H9 (cell line): ENCODE measurements at regions not wholly inside any gene's neighbourhood (a gene's known extent, or its start where the extent isn't known, plus 50 kb on each side); places are given as distances from the start of the nearest gene placed in this dataset.

Experiments
- DNase-seq: peaks from one replicate; pipeline ENCODE4 v3.0.0-alpha.2; 2017
- H2AFZ ChIP-seq: one replicate; pipeline ENCODE4 v1.6.1; 2013; ENCODE audit warnings: mild to moderate bottlenecking, low read length, control low read depth, moderate library complexity
- H2AK5ac ChIP-seq: 2 replicates; pipeline ENCODE4 v1.6.1; 2013; ENCODE audit warnings: low read length, control low read depth, mixed read lengths; ENCODE audit not compliant: insufficient read length
- H2BK120ac ChIP-seq: one replicate; pipeline ENCODE4 v1.6.1; 2013; ENCODE audit warnings: low read depth, mild to moderate bottlenecking, low read length, control low read depth, inconsistent platforms; ENCODE audit not compliant: poor library complexity, severe bottlenecking
- H2BK12ac ChIP-seq: 2 replicates; pipeline ENCODE4 v1.6.1; 2013; ENCODE audit warnings: low read length, control low read depth, mixed read lengths, low read depth; ENCODE audit not compliant: insufficient read length
- H2BK15ac ChIP-seq: 2 replicates; pipeline ENCODE4 v1.6.1; 2013; ENCODE audit warnings: low read depth, low read length, control low read depth
- H2BK20ac ChIP-seq: one replicate; pipeline ENCODE4 v1.6.1; 2013; ENCODE audit warnings: low read depth, mild to moderate bottlenecking, low read length, control low read depth, inconsistent platforms; ENCODE audit not compliant: poor library complexity, severe bottlenecking
- H2BK5ac ChIP-seq: 2 replicates; pipeline ENCODE4 v1.6.1; 2013; ENCODE audit warnings: low read length, control low read depth, mixed read lengths; ENCODE audit not compliant: insufficient read length
- H3K14ac ChIP-seq: 2 replicates; pipeline ENCODE4 v1.6.1; 2013; ENCODE audit warnings: low read length, control low read depth; ENCODE audit not compliant: insufficient read depth
- H3K18ac ChIP-seq: 2 replicates; pipeline ENCODE4 v1.6.1; 2013; ENCODE audit warnings: low read depth, mild to moderate bottlenecking, mixed read lengths, low read length, control low read depth; ENCODE audit not compliant: insufficient read length
- H3K23ac ChIP-seq: 2 replicates; pipeline ENCODE4 v1.6.1; 2013; ENCODE audit warnings: low read length, control low read depth, mixed read lengths, low read depth; ENCODE audit not compliant: insufficient read length
- H3K23me2 ChIP-seq: 2 replicates; pipeline ENCODE4 v1.6.1; 2013; ENCODE audit warnings: low read depth, mild to moderate bottlenecking, mixed read lengths, low read length, control low read depth; ENCODE audit not compliant: insufficient read length, poor library complexity, severe bottlenecking
- H3K27ac ChIP-seq: 2 replicates; pipeline ENCODE4 v1.5.1; 2013; ENCODE audit warnings: low read length, control low read depth, mixed read lengths, low read depth; ENCODE audit not compliant: insufficient read length
- H3K27me3 ChIP-seq: 2 replicates; pipeline ENCODE4 v1.6.1; 2013; ENCODE audit warnings: low read length, control low read depth, inconsistent platforms; ENCODE audit not compliant: insufficient read depth
- H3K4ac ChIP-seq: 2 replicates; pipeline ENCODE4 v1.6.1; 2013; ENCODE audit warnings: low read depth, mild to moderate bottlenecking, control low read depth, inconsistent platforms, low read length, moderate library complexity
- H3K4me1 ChIP-seq: 2 replicates; pipeline ENCODE4 v1.6.1; 2013; ENCODE audit warnings: low read length, control low read depth, inconsistent platforms; ENCODE audit not compliant: insufficient read depth
- H3K4me2 ChIP-seq: 2 replicates; pipeline ENCODE4 v1.6.1; 2013; ENCODE audit warnings: low read length, control low read depth, mixed read lengths; ENCODE audit not compliant: insufficient read length, insufficient read depth
- H3K56ac ChIP-seq: 2 replicates; pipeline ENCODE4 v1.6.1; 2013; ENCODE audit warnings: low read depth, mild to moderate bottlenecking, mixed read lengths, low read length, control low read depth; ENCODE audit not compliant: insufficient read length
- H3K79me1 ChIP-seq: 2 replicates; pipeline ENCODE4 v1.6.1; 2013; ENCODE audit warnings: low read depth, mild to moderate bottlenecking, moderate library complexity, low read length, control low read depth, inconsistent platforms; ENCODE audit not compliant: insufficient read depth, poor library complexity, severe bottlenecking
- H3K79me2 ChIP-seq: 2 replicates; pipeline ENCODE4 v1.6.1; 2013; ENCODE audit warnings: low read length, control low read depth, inconsistent platforms; ENCODE audit not compliant: insufficient read depth
- H3K9ac ChIP-seq: 2 replicates; pipeline ENCODE4 v1.6.1; 2013; ENCODE audit warnings: low read length, control low read depth, mixed read lengths; ENCODE audit not compliant: insufficient read length; ENCODE audit errors: extremely low read depth
- H3K9me3 ChIP-seq: one replicate; pipeline ENCODE4 v1.6.1; 2013; ENCODE audit warnings: low read depth, low read length, inconsistent platforms; ENCODE audit not compliant: control insufficient read depth
- H3T11ph ChIP-seq: one replicate; pipeline ENCODE4 v1.6.1; 2013; ENCODE audit warnings: mild to moderate bottlenecking, low read length, control low read depth, inconsistent platforms
- H4K20me1 ChIP-seq: one replicate; pipeline ENCODE4 v1.6.1; 2013; ENCODE audit not compliant: control insufficient read depth, insufficient read length, insufficient read depth
- H4K5ac ChIP-seq: 2 replicates; pipeline ENCODE4 v1.6.1; 2013; ENCODE audit warnings: low read depth, mild to moderate bottlenecking, mixed read lengths, low read length, control low read depth; ENCODE audit not compliant: insufficient read length
- H4K8ac ChIP-seq: replicated peaks from 2 replicates; pipeline ENCODE4 v1.6.1; 2013; ENCODE audit warnings: low read length, control low read depth, mixed read lengths, low read depth; ENCODE audit not compliant: insufficient read length
- H4K91ac ChIP-seq: 2 replicates; pipeline ENCODE4 v1.6.1; 2013; ENCODE audit warnings: low read depth, mild to moderate bottlenecking, moderate library complexity, mixed read lengths, low read length, control low read depth; ENCODE audit not compliant: insufficient read length
- H3K27ac Mint-ChIP-seq, 3 experiments: 2 replicates in 2 of 3; 3 replicates in 1 of 3; pipeline ENCODE4 v1.8.0; 2020 to 2021; ENCODE audit warnings: mixed read lengths in 3 of 3, mild to moderate bottlenecking in 1 of 3, moderate library complexity in 1 of 3
- H3K27me3 Mint-ChIP-seq: 2 replicates; pipeline ENCODE4 v1.8.0; 2021; ENCODE audit warnings: low read depth, mild to moderate bottlenecking, moderate library complexity, mixed read lengths
- H3K36me3 Mint-ChIP-seq, 3 experiments: 2 replicates in 2 of 3; 3 replicates in 1 of 3; pipeline ENCODE4 v1.8.0; 2020 to 2021; ENCODE audit warnings: low read depth in 3 of 3, mixed read lengths in 3 of 3; ENCODE audit not compliant: insufficient read depth in 1 of 3
- H3K4me1 Mint-ChIP-seq, 2 experiments: 2 replicates each; pipeline ENCODE4 v1.8.0; 2020; ENCODE audit warnings: mixed read lengths in 2 of 2
- H3K4me3 Mint-ChIP-seq, 2 experiments: 2 replicates in 1 of 2; 3 replicates in 1 of 2; pipeline ENCODE4 v1.8.0; 2020 to 2021; ENCODE audit warnings: mild to moderate bottlenecking in 2 of 2, mixed read lengths in 2 of 2, moderate library complexity in 1 of 2
- H3K9me3 Mint-ChIP-seq, 2 experiments: 2 replicates in 1 of 2; 3 replicates in 1 of 2; pipeline ENCODE4 v1.8.0; 2020; ENCODE audit warnings: mild to moderate bottlenecking in 2 of 2, mixed read lengths in 2 of 2, moderate library complexity in 1 of 2
- WGBS: extraction: QIAGEN DNeasy Blood & Tissue Kit; methylation state at CpG from one replicate; pipeline ENCODE4 v1.1.7; 2013; ENCODE audit warnings: missing lambda C conversion rate, low lambda C conversion rate, mixed read lengths; ENCODE audit not compliant: insufficient read length; ENCODE audit errors: extremely low coverage; 5-methylcytosine and 5-hydroxymethylcytosine counted together
- TF ChIP-seq, protein P1 (sequence below): fragments of 200-600 bp; sonication (generic); conservative IDR thresholded peaks from 3 replicates; pipeline ENCODE4 v1.8.0; 2021; ENCODE audit warnings: antibody characterized with exemption, mild to moderate bottlenecking

DNA sequence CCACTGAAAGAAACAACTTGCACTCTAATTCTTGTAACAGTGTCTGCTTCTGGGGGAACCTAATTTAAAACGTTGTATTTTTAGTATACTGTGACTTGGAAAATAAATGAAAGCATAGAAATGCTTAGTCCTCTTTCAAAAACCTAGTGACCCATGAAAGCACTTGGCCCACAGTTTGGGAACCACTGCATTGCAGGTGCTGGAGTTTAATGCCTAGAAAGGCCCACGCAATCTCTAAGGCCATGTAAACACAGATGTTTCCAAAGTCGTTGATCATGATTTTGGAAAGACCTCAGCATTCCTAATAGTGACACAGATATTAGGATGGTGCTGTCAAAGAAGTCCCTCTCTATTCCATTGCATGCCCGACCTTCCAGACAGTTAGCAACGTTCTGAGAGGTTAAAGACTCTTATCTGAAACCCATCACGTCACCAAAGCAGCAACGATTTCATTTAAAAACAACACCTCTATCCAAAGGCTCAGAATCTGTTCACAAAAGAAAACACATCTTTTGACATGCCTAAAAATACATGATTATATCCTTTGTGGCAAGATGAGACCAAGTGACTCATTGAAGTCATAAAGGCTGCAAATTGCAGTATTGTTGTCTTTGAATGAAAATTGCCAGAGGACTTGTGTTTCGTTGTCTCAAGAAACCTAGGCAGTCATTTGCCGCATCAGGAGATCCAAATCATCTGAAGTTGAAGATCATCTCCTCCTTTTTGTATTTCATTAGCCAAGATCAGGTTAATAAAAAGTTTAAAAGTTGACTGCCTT is 328.0 kb upstream of the ZNF507 start:
- Histone ChIP-seq H2BK20ac (no peak overlapping the region), H4K5ac (no peak overlapping the region), H3K79me2 (no peaks in the 10 kb centered on the region), H2BK12ac (no peak overlapping the region), H3K4ac (no peak overlapping the region), H4K20me1 (no peaks in the 10 kb centered on the region), H3K23ac (no peak overlapping the region), H3K56ac (no peak overlapping the region), H3K27ac (no peak overlapping the region), H2BK15ac (no peak overlapping the region), H2BK120ac (no peak overlapping the region), H4K91ac (no peak overlapping the region), H3K18ac (no peak overlapping the region), H2AFZ (no peak overlapping the region), H3K14ac (no peak overlapping the region), H3K9me3 (no peaks in the 10 kb centered on the region), H2BK5ac (no peak overlapping the region), H4K8ac (no peak overlapping the region), H3K4me1 (no peaks in the 10 kb centered on the region), H2AK5ac (no peak overlapping the region), H3K27me3 (no peaks in the 10 kb centered on the region), H3K9ac (no peak overlapping the region), H3T11ph (no peak overlapping the region), H3K79me1 (no peaks in the 10 kb centered on the region), H3K23me2 (no peaks in the 10 kb centered on the region), H3K4me2 (no peak overlapping the region)
- H3K4me1 Mint-ChIP-seq = peaks cover 0 to 4% of the 10 kb centered on the region in 2 experiments; a peak in 2 of 4 replicates
- H3K36me3 Mint-ChIP-seq = no peaks in the 10 kb centered on the region
- WGBS = no CpG with 5 or more reads among the region's 9 CpGs
- DNase-seq = no peak
- TF ChIP-seq, protein P1, sequence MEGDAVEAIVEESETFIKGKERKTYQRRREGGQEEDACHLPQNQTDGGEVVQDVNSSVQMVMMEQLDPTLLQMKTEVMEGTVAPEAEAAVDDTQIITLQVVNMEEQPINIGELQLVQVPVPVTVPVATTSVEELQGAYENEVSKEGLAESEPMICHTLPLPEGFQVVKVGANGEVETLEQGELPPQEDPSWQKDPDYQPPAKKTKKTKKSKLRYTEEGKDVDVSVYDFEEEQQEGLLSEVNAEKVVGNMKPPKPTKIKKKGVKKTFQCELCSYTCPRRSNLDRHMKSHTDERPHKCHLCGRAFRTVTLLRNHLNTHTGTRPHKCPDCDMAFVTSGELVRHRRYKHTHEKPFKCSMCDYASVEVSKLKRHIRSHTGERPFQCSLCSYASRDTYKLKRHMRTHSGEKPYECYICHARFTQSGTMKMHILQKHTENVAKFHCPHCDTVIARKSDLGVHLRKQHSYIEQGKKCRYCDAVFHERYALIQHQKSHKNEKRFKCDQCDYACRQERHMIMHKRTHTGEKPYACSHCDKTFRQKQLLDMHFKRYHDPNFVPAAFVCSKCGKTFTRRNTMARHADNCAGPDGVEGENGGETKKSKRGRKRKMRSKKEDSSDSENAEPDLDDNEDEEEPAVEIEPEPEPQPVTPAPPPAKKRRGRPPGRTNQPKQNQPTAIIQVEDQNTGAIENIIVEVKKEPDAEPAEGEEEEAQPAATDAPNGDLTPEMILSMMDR = no peak
- no peaks in the 10 kb centered on the region; a peak in 2 of 5 replicates for H3K9me3 Mint-ChIP-seq
- no peak overlapping the region for H3K27ac Mint-ChIP-seq
- no peaks in the 10 kb centered on the region; the same call in 1 of the 2 replicates for H3K27me3 Mint-ChIP-seq
- H3K4me3 Mint-ChIP-seq = no peak overlapping the region
